NCI-H187 treated with DMSO at 0.1 percent for 48 hours (cell line): ENCODE measurements at regions not wholly inside any gene's neighbourhood (a gene's known extent, or its start where the extent isn't known, plus 50 kb on each side); places are given as distances from the start of the nearest gene placed in this dataset.

Experiments used
- DNase-seq: peaks from one replicate; lab custom pipeline; 2025; lab: John Stamatoyannopoulos, UW

- no peak for DNase-seq
These were observed 189.1 kb downstream of the CRPPA start for GRCh38 chr7:16232273-16232672.

DNA sequence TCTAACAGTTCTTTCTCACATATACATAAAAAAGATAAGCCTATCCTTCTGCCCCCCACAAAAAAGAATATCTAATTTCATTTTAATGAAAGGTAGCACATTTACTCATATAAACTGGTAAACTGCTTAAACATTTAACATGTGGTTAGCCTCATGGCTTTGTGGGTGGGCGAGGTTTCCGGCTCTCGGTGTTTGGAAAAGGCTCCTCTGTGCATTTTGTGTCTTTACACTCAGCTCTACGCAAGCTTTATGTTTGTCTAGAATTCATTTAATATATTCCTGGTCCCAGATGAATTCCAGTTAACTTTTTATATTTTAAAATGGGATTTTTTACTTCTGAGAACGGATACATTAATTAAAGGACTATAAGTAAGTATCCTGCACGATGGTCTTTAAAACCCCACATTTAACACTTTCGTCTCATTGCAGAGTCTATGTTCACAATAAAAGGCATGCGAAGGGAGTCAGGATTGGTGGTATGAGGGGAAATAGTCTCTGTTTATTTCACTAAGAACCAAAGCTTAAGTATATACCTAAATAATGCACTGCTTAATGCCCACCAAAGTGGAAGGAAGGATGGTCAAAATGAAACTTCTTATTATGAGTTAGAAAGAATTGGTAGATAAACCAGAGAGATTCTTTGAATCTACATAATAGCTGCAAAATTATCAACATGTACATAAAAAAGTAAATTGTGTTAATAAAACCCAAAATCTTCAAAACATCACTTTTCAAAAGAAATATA lies 197.2 kb downstream of the CRPPA start:
- DNase-seq, result no peak

GRCh38 chr7:16212610-16213009 lies 208.7 kb downstream of the CRPPA start:
- DNase-seq, result no peak

GRCh38 chr7:16212032-16212431 lies 209.3 kb downstream of the CRPPA start:
- DNase-seq, result no peak

- DNase-seq, result no peak
These were observed 209.9 kb downstream of the CRPPA start for GRCh38 chr7:16211402-16211925.

DNA sequence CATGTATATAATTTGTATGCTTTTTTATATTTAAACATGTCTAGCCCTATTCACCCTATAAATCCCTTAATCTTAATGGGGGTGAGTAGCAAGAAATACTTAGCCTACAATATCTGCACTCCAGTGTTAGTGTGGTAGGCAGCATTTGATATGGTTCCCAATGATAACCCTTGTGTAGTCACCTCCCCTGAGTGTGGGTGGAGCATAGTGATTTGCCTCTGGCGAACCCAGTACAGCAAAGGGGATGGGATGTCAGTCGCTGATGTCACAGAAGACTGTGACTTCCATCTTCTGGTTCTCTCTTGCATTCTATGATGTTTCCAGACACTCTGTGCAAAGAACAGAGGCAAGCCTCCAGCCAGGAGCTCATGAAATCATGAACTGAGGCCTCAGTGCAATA lies 211.2 kb downstream of the CRPPA start:
- DNase-seq, result no peak

DNA sequence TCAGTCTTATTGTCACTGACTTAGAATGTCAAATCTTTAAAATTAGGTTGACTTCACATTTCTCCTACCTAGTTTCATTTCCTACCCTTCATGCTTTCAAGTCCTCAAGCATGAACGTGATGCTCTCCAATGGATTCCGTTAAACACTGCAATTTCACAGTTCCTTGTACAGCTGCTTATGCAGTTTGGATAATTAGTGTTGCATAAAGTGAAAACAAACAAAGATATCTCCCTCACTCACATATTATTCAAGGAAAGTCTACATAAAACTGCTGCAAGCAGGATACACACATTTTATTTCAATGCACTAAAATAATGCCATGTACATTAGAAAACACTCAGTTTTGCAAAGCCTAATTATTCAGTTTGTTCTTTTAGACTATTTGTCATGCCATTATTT lies 214.0 kb downstream of the CRPPA start:
- DNase-seq, result no peak

DNA sequence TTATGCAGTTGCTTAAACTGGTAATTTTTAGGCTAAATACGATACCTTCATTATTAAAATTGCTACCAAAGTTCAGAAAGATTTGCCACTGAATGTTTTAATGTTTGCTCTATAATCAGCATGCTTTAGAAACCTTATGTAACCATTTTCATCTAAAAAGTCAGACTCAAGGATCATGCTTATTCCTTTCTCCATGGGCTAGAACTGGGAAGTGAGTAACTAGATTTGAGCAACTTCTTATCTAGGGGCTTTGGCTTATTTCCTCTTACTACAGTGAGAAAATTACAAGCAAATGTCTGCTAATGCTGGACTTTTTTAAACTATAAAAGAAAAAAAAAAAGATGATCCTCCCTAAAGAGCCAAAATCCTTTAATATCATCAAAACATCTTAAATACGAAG lies 215.9 kb downstream of the CRPPA start:
- DNase-seq, result no peak

DNA sequence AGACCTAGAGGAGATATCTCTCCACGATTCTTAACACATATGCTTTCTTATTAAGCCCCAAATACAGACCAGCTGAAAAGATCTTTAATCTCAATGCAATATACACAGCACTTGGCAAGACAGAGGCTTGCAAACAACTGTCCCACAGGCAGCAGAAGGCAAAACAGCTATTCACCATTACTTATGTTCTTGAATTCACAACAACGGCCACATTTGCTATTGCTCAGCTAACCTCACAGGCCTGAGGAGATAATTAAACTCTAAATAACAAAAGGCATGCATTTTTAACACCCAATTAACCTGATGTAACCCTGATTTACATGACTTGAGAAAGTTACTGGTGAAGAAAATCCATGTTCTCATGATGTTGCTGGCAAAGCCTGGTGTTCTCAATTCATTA lies 216.4 kb downstream of the CRPPA start:
- DNase-seq, result no peak

GRCh38 chr7:16203065-16203464 lies 218.3 kb downstream of the CRPPA start:
- no peak for DNase-seq

GRCh38 chr7:16202303-16202702 lies 219.0 kb downstream of the CRPPA start:
- no peak for DNase-seq

GRCh38 chr7:16200591-16200990 lies 220.7 kb downstream of the CRPPA start:
- no peak for DNase-seq

DNA sequence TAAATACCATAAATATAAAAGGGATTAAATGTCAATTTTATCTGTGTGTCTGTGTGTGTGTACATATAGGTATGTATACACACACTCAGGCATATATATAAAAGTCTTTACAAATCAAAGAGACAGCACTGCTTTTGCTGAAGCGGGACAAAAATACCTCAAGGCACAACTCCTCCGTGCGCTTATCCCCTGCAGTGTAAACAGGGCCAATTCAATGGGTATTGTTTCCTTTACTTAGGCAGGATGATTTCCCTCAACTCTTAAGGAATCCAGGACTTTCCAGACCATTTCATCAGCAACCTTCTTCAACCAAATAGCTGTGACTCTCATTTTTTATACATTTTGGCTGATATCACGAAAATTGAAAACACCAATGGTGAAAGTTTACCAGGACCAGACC lies 227.7 kb downstream of the CRPPA start:
- no peak for DNase-seq

DNA sequence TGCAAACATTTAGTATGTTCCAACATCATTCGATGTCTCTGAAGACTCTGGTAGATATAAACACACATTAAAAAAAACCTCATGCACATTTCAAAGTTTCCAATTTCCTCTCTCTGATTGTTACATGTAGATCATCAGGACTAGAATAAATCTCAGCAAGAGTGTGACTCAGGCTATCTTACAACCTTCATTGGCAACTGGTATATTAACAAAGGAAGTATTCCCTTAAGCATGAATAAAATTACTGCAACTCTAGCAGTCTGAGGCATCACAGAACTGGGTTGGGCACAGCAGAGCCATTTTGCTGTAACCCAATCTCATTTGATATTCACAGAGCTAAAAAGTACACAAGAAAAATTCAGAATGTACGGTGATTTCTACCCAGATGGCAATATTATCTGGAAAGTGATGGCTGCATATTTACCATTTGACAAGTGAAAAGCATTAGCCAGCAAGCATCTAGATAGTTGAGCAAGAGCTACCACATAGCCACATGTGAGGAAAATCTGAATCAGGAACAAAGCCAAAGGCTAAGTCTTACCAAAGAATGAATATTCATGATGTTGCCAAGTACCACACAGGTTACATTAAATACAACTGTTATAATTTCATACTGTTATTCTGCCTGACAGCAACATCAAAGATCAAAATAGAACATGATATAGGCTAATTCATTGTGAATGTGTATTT lies 232.2 kb downstream of the CRPPA start:
- DNase-seq, result no peak

GRCh38 chr7:16187131-16187530 lies 234.2 kb downstream of the CRPPA start:
- DNase-seq, result no peak

DNA sequence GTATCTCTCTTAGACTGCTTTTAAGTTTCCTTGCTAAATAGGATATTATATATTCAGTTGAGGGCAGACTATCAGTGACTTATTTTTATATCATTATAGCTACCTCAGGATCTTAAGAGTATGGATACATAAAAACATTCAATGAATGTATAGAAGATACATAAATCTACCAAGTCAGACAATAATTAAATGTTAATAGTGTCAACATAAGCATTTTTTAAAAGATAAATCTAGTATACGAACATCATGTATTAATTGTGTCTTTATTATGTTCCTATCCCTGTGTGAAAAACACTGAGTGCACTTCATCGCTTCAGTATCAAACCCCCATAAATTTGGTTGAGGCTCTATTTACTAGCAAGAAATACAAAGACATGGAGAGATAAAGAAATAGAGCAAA lies 242.8 kb downstream of the CRPPA start:
- no peak for DNase-seq

- no peak for DNase-seq
These were observed 243.2 kb downstream of the CRPPA start for GRCh38 chr7:16178092-16178491.

DNA sequence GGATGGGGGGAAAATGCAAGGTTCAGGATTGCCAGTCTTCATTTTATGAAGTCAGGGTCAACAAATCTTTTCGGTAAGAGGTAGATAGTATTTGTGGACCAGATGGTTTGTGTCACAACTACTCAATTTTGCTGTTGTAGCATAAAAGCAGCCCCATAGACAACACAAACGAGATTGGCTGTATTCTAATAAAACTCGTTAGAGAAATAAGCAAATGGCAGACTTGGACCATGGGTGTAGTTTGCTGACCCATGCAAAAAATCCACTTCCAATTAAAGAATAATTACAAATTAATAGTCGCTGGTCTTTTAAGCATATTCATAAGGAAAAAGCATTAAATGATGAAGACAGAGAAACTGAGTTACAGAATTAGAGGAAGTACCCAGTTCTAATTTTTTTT lies 247.1 kb downstream of the CRPPA start:
- DNase-seq, result no peak

DNA sequence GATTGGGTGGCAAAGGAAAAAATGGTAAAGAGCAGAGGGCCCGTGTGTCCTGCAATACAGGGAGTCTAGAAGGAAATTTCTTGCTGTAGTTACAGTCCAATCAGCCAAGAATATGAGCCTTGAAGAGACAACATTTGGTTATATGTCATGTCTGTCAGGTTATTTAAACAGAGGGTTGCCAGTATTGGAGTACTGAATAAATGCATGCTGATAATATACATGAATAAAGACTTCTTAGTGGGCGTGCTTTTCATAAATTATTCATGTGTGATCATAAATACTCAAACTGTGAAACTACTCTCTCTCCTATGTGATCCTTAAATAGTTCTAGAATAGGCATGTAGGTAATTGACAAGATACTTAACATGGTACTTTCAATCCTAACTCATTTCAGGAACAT lies 249.0 kb downstream of the CRPPA start:
- DNase-seq, result no peak

DNA sequence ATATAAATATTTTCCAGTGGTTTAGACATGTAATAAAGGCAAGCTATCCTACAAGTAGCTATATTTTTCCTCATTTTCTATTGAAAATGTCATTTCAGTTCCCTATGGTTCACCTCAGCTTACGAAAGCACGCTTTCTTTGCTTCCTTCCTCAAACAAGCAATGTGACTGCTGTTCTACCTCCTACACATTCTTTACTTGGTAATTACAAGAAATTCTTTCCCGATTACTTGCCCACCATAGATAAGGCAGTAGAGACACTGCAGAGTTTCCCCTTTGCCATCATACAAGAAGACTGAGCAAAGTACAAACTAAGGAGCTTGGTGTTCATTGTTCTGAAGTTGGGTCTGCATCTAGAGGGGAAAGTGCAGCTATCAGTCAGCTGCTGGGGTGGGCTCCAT lies 249.4 kb downstream of the CRPPA start:
- DNase-seq, result no peak

DNA sequence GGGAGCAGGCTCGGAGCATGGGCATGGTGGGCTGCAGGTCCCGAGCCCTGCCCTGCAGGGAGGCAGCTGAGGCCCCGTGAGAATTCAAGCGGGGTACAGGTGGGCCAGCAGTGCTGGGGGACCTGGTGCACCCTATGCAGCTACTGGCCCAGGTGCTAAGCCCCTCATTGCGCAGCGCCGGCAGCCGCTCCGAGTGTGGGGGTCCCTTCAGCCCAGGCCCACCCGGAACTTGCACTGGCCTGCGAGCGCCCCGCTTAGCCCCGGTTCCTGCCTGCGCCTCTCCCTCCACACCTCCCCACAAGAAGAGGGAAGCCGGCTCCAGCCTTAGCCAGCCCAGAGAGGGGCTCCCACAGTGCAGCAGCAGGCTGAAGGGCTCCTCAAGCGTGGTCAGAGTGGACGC lies 250.7 kb downstream of the CRPPA start:
- DNase-seq, result no peak

DNA sequence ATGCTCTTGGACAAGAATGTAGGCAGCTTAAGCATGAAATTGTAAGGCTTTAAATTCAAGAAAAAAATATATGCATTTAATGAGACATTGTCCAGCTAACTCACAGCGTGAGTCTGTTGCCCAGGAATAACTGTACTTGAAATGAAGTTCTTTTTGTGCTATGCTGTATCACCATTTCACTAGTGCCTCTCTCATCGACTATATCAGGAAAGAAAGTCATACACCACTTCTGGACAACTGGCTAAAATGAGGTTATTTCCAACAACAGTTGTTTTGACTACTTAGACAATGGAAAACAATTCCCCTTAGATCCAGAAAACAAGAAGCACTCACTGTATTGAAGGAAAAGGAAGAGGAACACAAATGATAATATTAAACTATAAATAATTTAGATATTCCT lies 251.8 kb downstream of the CRPPA start:
- no peak for DNase-seq

GRCh38 chr7:16167526-16167925 lies 253.8 kb downstream of the CRPPA start:
- no peak for DNase-seq

DNA sequence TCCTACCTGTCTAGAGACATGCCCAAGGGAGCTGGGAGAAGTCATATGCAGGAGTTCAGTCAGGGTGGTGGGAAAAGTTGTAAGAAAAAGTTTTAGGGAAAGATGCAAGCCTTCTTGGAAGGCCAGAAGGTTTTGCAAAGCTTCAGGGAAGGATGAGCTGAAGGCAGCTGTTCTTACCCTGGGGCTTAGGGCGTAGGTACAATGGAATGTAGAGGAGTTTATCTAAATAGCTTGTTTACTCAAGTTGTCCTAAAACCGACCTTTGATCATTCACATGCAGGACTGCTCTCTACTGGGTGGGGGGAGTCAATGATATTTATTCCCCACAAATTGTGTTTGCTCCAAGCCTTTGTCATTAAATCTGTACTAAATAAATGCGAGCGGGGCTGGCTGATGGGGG lies 277.0 kb downstream of the CRPPA start:
- DNase-seq, result no peak
